ENCODE measurements at regions not wholly inside any gene's neighbourhood (a gene's known extent, or its start where the extent isn't known, plus 50 kb on each side); places are given as distances from the start of the nearest gene placed in this dataset.

DNA sequence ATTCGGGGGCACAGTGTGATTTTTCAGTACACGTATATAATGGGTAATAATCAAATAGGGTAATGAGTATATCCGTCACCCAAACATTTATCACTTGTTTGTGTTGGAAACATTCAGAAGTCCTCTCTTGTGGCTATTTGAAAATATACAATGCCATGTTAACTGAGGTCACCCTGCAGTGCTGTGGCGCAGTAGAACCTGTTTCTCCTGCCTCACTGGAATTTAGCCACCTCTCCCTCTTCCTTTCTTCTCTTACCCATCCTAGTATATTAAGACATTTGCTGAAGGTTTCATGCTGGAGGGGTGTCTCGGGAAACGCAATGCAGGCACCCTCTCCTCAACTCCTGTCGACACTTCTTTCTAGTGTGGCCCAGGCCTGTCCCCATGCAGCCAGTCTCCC lies 425.3 kb upstream of the MKI67 start:
- TF ChIP-seq CTCF (IDR thresholded peaks at IDR 0.05; ENCODE audit: low read depth, low read length): no peak
- no peak for TF ChIP-seq EZH2phosphoT487 (IDR thresholded peaks at IDR 0.05; ENCODE audit: low read depth)

All from OCI-LY3 (cell line).